ENCODE measurements at regions not wholly inside any gene's neighbourhood (a gene's known extent, or its start where the extent isn't known, plus 50 kb on each side); places are given as distances from the start of the nearest gene placed in this dataset.
"Not testable (repeated sequence)": the region's sequence is repeated elsewhere in the genome, so short reads cannot be mapped to it uniquely, and the experiment has no call there.

DNA sequence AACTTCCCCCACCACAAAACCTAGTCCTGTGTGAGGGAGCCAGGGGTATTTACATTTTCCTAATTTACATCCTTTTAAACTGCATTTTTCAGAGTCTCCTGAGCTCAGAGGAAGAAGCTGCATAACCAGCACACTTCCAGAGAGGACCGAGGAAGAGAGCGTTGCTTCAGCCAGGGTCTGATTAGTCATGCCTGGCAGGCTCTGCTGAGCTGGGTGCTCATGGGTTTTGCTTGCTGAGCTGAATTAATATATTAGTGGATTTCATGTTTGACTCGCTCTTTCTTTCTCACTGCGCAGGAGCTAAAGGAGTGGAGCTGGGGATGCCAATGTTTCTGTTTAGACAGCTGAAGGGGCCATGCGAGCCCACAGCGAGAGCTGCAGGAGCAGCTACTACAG is 539.3 kb upstream of the B3GAT1 start:
- DNase-seq = no peak
- TF ChIP-seq GATA1 (IDR thresholded peaks at IDR 0.05; ENCODE audit: low read depth, low read length) = no peak
- TF ChIP-seq POLR2A (IDR thresholded peaks at IDR 0.05; ENCODE audit: low read length) = no peak

DNA sequence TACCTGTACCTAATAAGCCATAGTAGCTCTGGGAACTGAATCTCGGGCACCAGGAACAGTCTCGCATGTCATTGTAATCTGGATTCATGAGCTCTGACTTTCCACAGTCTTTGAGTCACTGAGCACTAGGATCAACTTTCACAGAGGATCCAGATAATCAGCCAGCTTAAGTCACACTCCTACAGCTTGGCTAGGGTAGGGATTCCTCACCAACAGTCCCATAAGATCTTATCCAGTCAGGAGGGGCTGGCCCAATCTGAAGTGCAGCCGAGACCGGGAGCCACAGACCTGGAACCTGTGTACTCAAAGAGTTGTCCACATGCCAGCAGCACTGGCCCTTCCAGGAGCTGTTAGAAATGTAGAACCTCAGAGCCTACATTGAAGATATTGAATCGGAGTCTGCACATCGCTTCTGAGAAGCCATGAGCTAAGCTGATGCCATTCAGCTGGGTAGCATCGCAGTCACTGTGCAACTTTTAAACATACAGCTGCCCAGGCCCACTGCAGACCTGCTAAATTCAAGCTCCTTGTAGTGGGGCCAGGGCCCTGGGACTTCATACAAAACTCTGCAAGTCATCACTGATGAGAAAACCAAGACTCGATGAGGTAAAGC is 538.8 kb upstream of the B3GAT1 start:
- DNase-seq = no peak
- no peak for TF ChIP-seq POLR2A (IDR thresholded peaks at IDR 0.05; ENCODE audit: low read length)

DNA sequence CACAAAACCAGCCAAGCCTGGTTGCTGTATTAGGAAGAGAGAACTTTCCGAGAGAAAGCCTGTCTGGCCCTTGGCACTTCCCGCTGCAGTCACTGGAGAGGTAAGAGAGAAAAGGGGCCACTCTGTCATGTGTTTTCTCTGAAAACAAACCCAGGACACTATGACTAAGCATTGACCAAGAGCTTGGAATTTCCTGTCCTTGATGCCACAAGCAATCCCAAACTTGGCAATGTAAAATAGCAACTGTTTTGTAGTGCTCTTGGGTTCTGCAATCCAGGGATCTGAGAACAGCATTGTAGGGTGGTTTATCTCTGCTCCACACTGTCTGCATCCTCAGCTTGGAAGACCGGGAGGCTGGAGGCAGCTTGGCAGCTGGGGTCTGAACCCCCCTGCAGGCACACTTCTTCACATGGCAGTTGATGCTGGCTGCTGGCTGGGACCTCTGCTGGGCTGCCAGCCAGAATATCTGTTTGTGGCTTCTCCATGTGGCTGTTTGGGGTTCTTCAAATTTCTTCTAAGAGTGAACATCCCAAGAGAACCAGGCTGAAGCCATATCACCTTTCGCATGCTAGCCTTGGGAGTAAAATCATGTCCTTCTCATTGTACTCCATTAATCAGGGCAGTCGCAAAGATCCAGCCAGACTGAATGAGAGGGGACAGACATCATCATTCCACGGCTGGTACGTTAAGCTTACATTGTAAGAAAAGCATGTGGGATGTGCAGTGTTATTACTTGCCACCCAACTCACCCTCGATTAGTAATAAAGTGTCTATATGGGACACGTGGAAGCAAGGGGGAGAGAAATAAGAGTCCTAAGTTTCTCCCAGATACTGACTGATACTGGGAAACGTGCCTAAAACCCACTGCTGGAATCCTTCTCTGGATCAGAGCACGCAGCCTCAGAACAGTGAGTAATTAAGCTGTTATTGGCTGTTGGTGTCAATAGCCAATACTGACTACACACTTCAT is 537.4 kb upstream of the B3GAT1 start:
- TF ChIP-seq GATA1 (IDR thresholded peaks at IDR 0.05; ENCODE audit: low read depth, low read length) = no peak
- no peak for TF ChIP-seq POLR2A (IDR thresholded peaks at IDR 0.05; ENCODE audit: low read length)
- DNase-seq = no peak

DNA sequence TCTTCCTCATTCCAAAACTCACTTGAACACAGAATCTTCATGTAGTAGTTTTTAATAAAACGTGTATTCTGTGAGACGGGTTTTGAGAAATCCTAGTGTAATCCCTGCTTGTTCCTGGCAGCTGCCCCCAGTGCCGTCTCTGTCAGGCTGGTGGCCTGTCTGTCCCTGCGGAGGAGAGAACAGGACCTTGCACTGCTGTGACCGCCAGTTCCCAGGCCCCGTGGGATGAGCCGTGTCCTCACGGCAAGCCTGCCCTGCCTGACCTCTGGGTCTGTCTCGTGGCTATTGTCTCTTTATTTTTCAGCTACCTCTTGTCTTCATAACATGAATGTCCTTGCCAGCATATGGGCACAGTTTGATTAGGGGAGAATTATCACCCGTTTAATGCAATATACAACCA is 535.5 kb upstream of the B3GAT1 start:
- TF ChIP-seq GATA1 (IDR thresholded peaks at IDR 0.05; ENCODE audit: low read depth, low read length) = no peak
- no peak for TF ChIP-seq POLR2A (IDR thresholded peaks at IDR 0.05; ENCODE audit: low read length)
- no peak for DNase-seq

DNA sequence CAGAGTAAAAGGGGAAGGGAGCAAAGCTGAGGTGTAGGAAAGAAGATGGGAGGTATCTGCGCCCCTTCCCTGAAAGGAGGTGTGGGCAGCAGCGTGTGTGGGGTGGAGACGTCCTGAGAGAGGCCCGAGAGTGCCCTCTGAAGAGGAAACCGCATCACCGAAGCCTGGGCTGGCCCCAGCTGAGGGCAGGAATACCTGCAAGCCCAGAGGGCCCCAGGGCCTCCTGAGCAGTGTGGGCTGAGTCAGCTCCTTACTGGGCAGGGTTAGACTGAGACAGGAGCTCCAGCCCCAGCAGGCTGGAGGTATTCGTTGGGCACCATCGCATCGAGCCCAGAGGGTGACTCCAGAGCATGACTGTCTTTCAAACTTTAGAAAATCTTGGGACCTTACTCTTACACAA is 534.0 kb upstream of the B3GAT1 start:
- TF ChIP-seq GATA1 (IDR thresholded peaks at IDR 0.05; ENCODE audit: low read depth, low read length) (no peak), POLR2A (IDR thresholded peaks at IDR 0.05; ENCODE audit: low read length) (no peak)
- DNase-seq = no peak

DNA sequence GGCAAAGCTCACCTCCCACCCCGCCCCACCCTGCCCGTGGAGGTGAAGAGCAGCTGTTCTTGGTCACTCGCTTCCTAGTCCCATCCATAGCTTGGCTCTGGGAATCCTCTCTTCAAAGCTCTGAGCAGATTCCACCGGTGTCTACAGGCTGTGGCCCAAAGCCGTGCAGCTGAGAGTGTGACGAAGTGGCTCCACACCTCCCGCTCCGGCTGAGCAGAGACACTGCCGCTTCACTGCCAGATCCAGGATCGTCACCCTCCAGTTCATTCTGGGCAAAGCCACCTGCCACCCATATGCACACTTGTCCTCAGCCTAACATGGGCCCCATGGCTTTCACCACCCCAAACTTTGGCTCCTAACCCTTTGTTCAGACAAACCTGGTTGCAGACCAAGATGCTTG is 532.9 kb upstream of the B3GAT1 start:
- DNase-seq = no peak
- TF ChIP-seq POLR2A (IDR thresholded peaks at IDR 0.05; ENCODE audit: low read length) = no peak
- no peak for TF ChIP-seq GATA1 (IDR thresholded peaks at IDR 0.05; ENCODE audit: low read depth, low read length)

DNA sequence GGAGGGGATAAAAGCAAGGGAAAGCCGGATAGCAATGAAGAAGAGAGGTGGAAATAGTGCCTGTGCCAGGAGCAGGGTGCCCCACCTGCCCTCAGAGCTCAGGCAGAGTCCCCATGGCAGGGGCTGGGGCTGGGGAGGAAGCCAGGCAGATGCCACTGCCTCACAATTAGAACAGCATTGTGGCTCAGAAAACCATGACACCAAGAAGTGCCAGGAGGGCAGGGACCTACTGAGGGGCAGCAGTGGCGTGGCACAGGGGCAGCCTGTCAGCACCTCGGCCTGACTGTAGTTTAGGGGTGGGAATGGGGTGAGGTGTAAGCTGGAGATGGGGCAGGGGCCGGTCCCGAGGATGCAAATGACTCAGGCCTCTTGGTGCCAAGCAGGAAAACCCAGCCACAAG is 532.1 kb upstream of the B3GAT1 start:
- TF ChIP-seq GATA1 (IDR thresholded peaks at IDR 0.05; ENCODE audit: low read depth, low read length) (no peak), POLR2A (IDR thresholded peaks at IDR 0.05; ENCODE audit: low read length) (no peak)

DNA sequence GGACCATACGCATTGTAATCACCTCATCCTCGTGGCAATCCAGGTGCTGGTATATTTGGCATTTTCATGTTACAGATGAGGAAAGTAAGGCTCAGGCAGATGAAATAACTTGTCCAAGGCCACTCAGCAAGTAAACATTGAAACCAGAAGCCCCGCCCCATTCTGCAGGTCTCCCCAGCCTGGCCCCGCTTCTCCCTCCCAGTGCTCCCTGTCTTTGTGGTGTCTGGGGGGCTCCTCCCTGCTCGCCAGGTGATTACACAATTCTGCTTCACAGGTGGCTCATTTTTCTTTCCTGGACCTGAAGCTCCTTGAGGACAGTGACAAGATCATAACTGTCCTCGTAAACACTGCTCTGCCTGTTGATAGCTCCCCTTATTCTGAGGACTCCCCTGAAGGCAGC is 531.5 kb upstream of the B3GAT1 start:
- DNase-seq = no peak

More for the DNA sequence above, 532.1 kb upstream of the B3GAT1 start:
- DNase-seq = no peak

DNA sequence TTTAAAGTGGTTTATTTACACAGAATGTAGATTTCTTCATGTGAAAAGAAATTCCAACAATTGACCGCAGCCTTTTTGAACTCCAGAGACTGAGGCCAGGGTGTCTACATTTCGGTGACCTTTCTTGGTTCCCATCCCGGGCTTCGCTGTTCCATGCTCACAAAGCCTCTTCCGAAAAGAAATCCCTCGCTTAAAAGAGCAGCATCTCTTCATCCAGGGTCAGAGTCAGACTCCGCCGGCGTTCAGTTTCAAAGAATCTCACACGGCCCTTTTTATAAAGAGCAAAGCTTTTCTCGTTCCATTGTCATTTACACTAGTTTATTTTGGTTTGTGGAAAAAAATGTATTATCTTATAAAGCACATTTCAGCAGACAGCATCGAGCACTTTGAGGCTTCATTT is 530.6 kb upstream of the B3GAT1 start:
- DNase-seq = no peak
- no peak for TF ChIP-seq GATA1 (IDR thresholded peaks at IDR 0.05; ENCODE audit: low read depth, low read length)
- no peak for TF ChIP-seq POLR2A (IDR thresholded peaks at IDR 0.05; ENCODE audit: low read length)

More for the DNA sequence above, 531.5 kb upstream of the B3GAT1 start:
- no peak for TF ChIP-seq POLR2A (IDR thresholded peaks at IDR 0.05; ENCODE audit: low read length)
- no peak for TF ChIP-seq GATA1 (IDR thresholded peaks at IDR 0.05; ENCODE audit: low read depth, low read length)

DNA sequence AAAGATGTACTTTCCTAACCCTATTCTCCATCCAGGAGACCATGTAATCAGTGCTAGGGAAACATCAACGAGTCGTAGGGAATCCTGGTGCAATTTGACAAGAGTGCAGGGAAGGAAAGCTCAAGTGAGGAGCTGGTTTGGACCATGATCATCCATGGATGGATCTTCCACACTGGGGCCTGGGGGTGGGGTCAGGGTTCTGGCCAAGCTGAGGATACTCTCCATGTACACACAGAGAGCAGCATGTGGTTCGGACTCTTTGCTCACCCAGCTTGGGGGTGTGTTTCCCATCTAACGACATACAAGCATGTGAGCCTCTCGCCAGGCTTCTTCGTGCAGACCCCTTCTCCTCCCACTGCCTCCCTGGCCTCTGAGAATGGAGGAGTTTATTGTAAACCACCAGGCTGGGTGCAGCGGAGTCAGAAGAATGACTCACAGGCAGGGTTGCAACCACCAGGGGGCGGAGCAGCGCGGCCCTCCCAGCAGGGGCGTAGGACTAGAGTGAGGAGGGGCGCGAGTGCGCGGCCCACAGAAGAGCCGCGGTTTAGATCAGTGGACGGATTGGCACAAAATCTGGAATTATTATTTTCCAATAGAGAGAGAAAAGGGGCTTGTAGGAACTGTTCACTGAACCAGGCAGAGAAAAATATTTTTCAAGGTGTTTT is 530.0 kb upstream of the B3GAT1 start:
- DNase-seq = not testable (repeated sequence)

DNA sequence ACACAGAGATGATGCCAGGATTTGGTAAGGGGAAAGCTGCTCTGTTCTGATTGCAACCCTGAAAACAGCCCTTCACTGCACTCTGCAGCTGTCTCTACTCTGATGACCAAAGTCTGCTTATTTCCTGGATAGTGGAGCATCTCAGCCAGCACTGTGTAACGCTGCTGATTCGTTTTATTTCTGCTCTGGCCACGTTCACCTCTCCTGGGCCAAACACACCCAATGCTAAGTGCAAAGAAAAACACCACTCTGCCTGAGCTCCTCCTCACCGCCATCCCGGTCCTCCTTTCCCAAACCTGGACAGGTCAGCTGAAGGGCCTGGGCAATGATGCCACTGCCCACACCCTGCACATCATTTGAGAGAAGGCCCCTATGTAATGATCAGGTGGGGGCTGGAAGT is 529.3 kb upstream of the B3GAT1 start:
- no peak for TF ChIP-seq POLR2A (IDR thresholded peaks at IDR 0.05; ENCODE audit: low read length)
- TF ChIP-seq GATA1 (IDR thresholded peaks at IDR 0.05; ENCODE audit: low read depth, low read length) = no peak
- DNase-seq = no peak

DNA sequence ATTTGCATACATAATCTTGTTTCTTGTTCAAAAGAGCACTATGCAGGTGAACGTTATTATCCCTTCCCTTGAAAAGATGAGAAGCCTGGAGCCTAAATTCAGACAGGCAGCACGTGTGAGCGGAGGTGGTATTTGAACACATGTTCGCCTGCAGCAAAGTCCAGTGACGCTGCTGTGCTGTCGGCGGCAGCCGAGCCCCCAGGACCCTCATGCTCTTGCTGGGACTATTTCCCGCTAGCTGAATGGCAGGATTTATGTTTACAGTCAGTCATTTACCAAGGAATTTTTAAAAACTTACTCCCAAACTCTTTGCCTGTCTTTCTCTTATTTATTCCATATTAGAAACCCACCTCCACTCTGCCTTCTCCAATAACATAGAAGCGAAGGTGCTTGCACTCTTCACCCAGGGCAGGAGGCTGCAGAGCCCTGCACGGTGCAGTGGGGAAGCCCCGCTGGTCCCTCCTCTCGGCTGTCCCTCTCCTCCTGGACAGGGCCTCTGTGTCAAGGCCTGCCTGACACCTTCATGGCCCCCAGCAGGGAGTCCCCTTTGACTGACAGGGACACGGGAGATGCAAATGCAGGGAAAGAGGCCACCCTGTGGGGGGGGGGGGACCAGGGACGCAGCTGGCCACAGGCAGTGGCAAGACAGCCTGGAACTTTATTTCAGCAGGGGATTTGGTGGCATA is 528.5 kb upstream of the B3GAT1 start:
- DNase-seq = no peak
- TF ChIP-seq GATA1 (IDR thresholded peaks at IDR 0.05; ENCODE audit: low read depth, low read length) = no peak
- no peak for TF ChIP-seq POLR2A (IDR thresholded peaks at IDR 0.05; ENCODE audit: low read length)

DNA sequence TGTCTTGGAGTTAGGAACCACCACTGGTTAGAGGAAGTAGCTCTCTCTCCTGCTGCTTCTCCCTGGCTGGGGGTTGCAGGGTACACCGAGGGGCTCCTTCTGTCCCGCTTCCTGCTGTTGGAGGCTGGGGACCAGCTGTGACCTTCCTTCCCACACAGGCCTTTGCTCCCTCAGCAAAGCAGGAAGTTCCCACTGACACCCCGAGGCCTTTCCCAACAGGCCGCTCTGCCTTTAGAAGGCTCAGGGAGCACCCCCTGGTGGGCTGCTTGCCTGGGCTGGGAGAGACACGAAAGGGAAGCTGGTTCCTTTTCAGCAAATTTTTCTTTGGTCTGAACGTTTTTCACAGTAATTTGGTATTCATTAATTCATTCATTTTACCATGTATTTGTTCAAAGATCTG is 527.9 kb upstream of the B3GAT1 start:
- no peak for TF ChIP-seq GATA1 (IDR thresholded peaks at IDR 0.05; ENCODE audit: low read depth, low read length)
- no peak for TF ChIP-seq POLR2A (IDR thresholded peaks at IDR 0.05; ENCODE audit: low read length)

DNA sequence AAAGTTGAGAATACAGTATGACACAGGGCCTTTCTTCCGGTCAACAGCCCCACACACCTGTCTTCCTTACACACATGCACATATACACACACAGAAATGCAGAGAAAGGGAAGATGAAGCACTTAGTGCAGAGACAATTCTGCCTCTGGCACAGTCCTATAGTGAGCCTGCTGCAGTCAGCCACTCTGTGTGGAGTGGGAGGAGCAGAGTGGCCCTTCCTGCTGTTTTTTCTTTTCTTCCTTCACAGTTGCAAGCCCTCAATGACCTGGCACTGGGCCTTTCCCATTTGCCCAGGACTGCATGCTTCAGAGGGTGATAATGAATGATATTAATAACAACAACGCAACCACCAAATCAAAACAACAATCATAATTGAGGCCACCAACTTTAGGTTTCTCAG is 527.0 kb upstream of the B3GAT1 start:
- no peak for TF ChIP-seq GATA1 (IDR thresholded peaks at IDR 0.05; ENCODE audit: low read depth, low read length)
- no peak for TF ChIP-seq POLR2A (IDR thresholded peaks at IDR 0.05; ENCODE audit: low read length)
- no peak for DNase-seq

More for the DNA sequence above, 527.9 kb upstream of the B3GAT1 start:
- no peak for DNase-seq
